Ascending aorta (tissue), 2 donors: ENCODE measurements at regions not wholly inside any gene's neighbourhood (a gene's known extent, or its start where the extent isn't known, plus 50 kb on each side); places are given as distances from the start of the nearest gene placed in this dataset.

Source experiments
- DNase-seq, 2 donors: peaks; one replicate each; pipeline ENCODE4 v3.0.0-alpha.2; 2019; ENCODE audit warnings: low spot score in 2 of 2
- H3K27ac ChIP-seq, 2 donors: fragments of 200-600 bp; sonication (generic); one replicate each; pipeline ENCODE4 v1.5.1; 2016 to 2017; ENCODE audit warnings: mild to moderate bottlenecking in 1 of 2
- H3K27me3 ChIP-seq: fragments of 200-600 bp; sonication (generic); one replicate; pipeline ENCODE4 v1.5.1; 2017
- H3K36me3 ChIP-seq, 2 donors: fragments of 200-600 bp; sonication (generic); one replicate each; pipeline ENCODE4 v1.5.1; 2016
- H3K4me1 ChIP-seq, 2 donors: fragments of 200-600 bp; sonication (generic); one replicate each; pipeline ENCODE4 v1.5.1; 2016 to 2017; ENCODE audit warnings: mild to moderate bottlenecking in 1 of 2
- H3K4me3 ChIP-seq, 2 donors: fragments of 200-600 bp; sonication (generic); one replicate each; pipeline ENCODE4 v1.5.1; 2016 to 2017; ENCODE audit warnings: mild to moderate bottlenecking in 1 of 2
- H3K9me3 ChIP-seq, 2 donors: fragments of 200-600 bp; sonication (generic); one replicate each; pipeline ENCODE4 v1.5.1; 2016
- CTCF ChIP-seq, 3 experiments: fragments of 200-600 bp in 2 of 3; fragments of 450-650 bp in 1 of 3; sonication (generic) in 2 of 3; IDR thresholded peaks; one replicate each; pipeline ENCODE4 v1.5.1; 2016 to 2019; ENCODE audit warnings: antibody characterized with exemption in 3 of 3, mild to moderate bottlenecking in 1 of 3, moderate library complexity in 1 of 3
- intact Hi-C: fragments of 100-400 bp; cut with DNase I; formaldehyde crosslinking; loops from one replicate; pipeline ENCODE4 v1.15.1; 2023

DNA sequence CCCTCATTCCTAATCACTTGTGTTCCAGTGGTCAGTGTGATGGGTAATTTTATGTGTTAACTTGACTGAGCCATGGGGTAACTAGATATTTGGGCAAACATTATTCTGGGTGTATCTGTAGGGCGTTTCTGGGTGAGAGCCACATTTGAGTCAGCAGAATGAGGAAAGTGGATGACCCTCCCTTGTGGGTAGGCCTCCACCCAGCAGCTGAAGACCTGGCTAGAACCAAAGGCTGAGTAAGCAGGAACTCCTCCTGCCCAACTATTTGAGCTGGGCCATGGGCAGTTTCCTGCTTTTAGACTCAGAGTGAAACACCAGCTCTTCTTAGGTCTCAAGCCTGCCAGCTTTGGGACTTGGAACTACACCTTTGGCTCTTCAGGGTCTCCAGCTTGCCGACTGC is 141.8 kb downstream of the ACKR3 start:
- intact Hi-C loops: no loop called here
- H3K4me3 ChIP-seq: no peak overlapping the region
- peak in 1 of 2 donors; percentile 74 for DNase-seq
- no peaks in the 10 kb centered on the region for H3K9me3 ChIP-seq
- peaks cover 0 to 8% of the 10 kb centered on the region in 2 donors for H3K4me1 ChIP-seq
- H3K27me3 ChIP-seq: no peaks in the 10 kb centered on the region
- no peaks in the 10 kb centered on the region for H3K36me3 ChIP-seq
- TF ChIP-seq CTCF (IDR thresholded peaks at IDR 0.05): no peak
- H3K27ac ChIP-seq: no peak overlapping the region

DNA sequence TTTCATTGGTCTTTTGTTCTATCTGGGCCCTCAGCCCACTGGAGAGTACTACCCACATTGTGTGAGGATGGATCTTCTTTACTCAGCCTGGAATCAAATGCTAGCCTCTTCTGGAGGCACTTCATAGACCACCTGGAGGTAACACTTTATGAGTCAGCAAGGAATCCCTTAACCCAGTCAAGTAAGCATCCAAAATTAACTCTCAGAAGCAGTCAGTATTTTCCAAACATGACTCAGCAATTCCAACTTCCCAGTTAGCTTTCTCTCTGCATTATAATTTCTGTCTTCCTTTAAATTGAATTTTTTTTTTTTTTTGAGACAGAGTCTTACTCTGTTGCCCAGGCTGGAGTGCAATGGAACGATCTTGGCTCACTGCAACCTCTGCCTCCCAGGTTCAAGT is 142.7 kb downstream of the ACKR3 start:
- Histone ChIP-seq H3K4me3 (no peak overlapping the region), H3K27me3 (no peaks in the 10 kb centered on the region), H3K9me3 (no peaks in the 10 kb centered on the region), H3K4me1 (peaks cover 0 to 8% of the 10 kb centered on the region in 2 donors), H3K27ac (no peak overlapping the region), H3K36me3 (no peaks in the 10 kb centered on the region)
- TF ChIP-seq CTCF (IDR thresholded peaks at IDR 0.05): no peak
- intact Hi-C loops: no loop called here
- DNase-seq: no peak

DNA sequence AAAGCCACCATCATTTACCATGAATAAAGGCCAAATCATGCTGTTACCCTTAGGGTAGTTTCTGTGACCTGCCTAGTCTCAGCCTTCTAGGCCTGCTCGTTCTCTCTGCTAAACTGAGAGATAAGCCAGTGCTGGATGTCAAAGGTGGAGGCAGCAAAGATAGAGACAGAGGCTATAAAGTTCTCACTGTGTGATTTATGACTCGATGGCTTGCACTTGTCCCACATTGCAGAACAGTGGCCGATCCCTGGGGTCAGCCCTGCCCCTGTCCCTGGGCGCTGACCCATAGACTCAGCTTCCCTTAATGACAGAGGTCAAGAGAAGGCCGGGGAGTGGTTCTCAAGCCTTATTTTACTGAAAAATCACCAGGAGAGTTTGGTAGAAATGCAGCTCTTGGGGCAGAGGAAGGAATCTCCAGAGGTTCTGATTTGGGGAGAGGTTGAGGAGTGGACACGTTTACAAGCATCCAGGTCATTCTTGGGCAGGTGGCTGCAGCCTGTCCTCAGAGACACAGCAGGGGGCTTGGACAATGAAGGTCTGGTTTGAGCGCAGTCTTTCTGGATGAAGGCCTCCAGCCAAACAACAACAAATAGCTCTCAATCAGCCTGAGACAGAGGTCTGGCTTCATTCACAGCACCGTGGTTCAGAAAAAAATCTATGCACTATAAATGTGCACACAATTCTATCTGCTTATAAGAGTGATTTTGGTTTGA is 143.5 kb downstream of the ACKR3 start:
- TF ChIP-seq CTCF (IDR thresholded peaks at IDR 0.05): no peak
- Histone ChIP-seq H3K9me3 (no peaks in the 10 kb centered on the region), H3K36me3 (no peaks in the 10 kb centered on the region), H3K4me3 (no peak overlapping the region), H3K27ac (no peak overlapping the region), H3K27me3 (no peaks in the 10 kb centered on the region), H3K4me1 (peaks cover 0 to 8% of the 10 kb centered on the region in 2 donors)
- DNase-seq: no peak
- intact Hi-C loops: no loop called here

DNA sequence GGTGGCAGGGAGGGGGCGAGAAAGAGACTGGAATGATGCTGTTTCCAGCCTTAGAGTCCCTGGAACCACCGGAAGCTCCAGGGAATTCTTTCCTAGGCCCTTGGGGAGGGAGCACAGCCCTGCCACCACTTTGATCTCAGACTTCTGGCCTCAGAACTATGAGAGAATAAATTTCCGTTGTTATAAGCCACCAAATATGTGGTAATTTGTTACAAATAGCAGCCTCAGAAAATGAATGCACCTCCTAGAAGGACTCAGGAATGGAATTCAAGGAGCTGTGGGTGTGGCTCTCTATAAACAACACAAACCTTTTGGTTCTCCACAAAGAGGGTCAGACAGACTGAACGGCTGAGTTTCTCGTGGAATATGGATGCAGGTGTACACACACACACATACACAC is 144.5 kb downstream of the ACKR3 start:
- peaks cover 0 to 8% of the 10 kb centered on the region in 2 donors for H3K4me1 ChIP-seq
- H3K36me3 ChIP-seq: no peaks in the 10 kb centered on the region
- H3K27ac ChIP-seq: no peak overlapping the region
- intact Hi-C loops: no loop called here
- H3K9me3 ChIP-seq: no peaks in the 10 kb centered on the region
- no peak for TF ChIP-seq CTCF (IDR thresholded peaks at IDR 0.05)
- no peak for DNase-seq
- H3K27me3 ChIP-seq: no peaks in the 10 kb centered on the region
- no peak overlapping the region for H3K4me3 ChIP-seq

DNA sequence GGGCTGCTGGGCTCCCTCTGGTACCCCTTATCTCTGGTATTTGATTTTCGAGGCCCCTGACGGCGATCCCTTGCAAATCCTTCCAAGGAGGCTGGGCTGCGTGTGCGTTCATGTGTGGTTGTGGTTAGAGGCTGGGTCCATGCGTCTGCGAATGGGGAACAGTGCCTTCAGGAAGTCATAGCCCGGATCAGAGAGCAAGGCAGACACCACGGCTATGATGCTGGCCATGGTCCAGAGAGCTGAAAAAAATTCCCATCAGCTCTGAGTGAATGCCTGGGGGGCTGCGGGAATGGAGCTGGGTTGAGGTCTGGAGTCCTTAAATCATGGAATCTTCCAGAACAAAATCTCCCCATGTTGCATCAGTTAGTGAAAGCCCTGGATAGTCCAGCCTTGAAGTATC is 145.5 kb downstream of the ACKR3 start:
- no peak overlapping the region for H3K27ac ChIP-seq
- no peak for TF ChIP-seq CTCF (IDR thresholded peaks at IDR 0.05)

More for the DNA sequence above, 145.5 kb downstream of the ACKR3 start:
- H3K4me3 ChIP-seq: no peak overlapping the region
- no peaks in the 10 kb centered on the region for H3K36me3 ChIP-seq
- H3K27me3 ChIP-seq: no peaks in the 10 kb centered on the region
- no peaks in the 10 kb centered on the region for H3K9me3 ChIP-seq
- no peak for DNase-seq
- intact Hi-C loops: no loop called here
- peaks cover 0 to 8% of the 10 kb centered on the region in 2 donors for H3K4me1 ChIP-seq
